DMS114 treated with DMSO at 0.1 percent for 48 hours (cell line): ENCODE measurements at regions not wholly inside any gene's neighbourhood (a gene's known extent, or its start where the extent isn't known, plus 50 kb on each side); places are given as distances from the start of the nearest gene placed in this dataset.
"Not testable (repeated sequence)": the region's sequence is repeated elsewhere in the genome, so short reads cannot be mapped to it uniquely, and the experiment has no call there.

Source experiments
- DNase-seq: peaks from one replicate; lab custom pipeline; 2025; ENCODE audit not compliant: unreplicated experiment; lab: John Stamatoyannopoulos, UW

- DNase-seq = no peak
These were observed 2205.8 kb upstream of the ACO1 start for GRCh38 chr9:30178610-30179009.

DNA sequence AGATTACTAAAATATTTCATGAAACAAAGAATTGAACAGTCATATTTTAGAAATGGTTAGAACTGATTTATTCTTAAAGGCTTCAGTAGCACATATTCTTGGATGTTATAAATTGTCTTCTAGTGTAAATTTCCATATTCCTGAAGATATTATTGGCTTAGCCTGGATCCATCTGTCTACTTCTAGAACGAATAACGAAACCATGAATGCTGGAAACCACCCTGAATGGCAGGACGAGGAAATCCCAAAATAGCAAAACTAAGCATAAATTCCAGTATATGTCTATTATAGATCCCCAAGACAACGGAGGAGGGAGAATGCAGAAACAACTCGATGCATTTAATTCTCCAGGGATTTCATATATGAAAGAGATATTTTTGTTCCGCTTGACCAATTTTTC, 2191.0 kb upstream of the ACO1 start:
- DNase-seq = no peak

- no peak for DNase-seq
These were observed 2187.5 kb upstream of the ACO1 start for GRCh38 chr9:30196941-30197340.

DNA sequence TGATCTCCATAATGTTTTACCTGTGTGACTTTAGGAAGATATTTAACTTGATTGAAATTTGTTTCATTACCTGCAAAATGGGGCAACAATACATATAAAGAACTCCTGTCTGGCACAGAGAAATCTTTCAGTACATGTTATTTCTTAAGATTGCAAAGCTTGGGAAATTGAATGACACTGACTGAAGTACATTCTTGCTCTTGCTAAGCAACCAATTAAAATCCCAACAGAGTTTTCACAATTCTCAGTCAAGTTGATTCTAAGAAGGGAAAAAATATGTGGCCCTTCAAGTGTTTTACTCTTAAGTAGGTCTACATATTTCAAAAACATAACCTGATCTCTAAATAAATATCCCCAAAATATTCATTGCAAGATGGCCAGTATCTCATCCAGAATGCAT, 2187.0 kb upstream of the ACO1 start:
- no peak for DNase-seq

- no peak for DNase-seq
These were observed 2186.5 kb upstream of the ACO1 start for GRCh38 chr9:30197954-30198353.

GRCh38 chr9:30198463-30199309, 2185.8 kb upstream of the ACO1 start:
- DNase-seq = no peak

GRCh38 chr9:30201024-30201423, 2183.4 kb upstream of the ACO1 start:
- no peak for DNase-seq

DNA sequence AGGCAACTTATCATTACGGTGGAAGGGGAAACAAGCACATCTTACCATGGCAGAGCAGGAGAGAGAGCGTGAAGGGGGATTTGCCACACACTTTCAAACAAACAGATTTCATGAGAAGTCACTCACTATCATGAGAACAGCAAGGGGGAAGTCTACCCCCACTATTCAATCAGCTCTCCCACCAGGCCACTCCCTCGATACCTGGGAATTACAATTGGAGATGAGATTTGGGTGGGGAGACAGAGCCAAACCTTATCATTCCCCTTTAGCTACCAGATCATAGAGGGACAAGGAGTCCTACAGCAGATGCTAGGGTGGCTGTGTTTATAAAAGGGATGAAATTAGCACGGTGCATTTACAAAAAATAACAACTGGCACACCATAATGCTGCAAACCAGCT, 2149.4 kb upstream of the ACO1 start:
- DNase-seq = no peak

GRCh38 chr9:30235564-30235963, 2148.9 kb upstream of the ACO1 start:
- no peak for DNase-seq

GRCh38 chr9:30239878-30240277, 2144.6 kb upstream of the ACO1 start:
- no peak for DNase-seq

DNA sequence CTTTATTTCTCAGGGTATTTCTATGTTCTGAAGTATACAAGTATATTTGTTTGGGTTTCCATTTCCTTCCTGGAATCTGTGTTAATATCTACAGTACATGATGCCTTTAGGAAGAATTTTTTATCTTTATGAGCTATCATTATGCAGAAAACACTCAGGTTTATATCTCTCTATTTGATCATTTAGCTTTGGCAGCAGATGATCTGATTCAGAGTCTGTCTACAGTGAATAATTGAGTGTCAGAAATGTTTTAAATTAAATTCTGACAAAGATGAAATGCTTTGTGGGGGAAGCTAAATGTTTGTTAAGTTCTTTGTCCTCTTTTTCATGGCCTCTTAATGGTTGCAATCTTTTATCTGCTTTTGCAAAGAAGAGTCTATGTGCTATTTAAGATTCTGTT, 2141.0 kb upstream of the ACO1 start:
- no peak for DNase-seq

DNA sequence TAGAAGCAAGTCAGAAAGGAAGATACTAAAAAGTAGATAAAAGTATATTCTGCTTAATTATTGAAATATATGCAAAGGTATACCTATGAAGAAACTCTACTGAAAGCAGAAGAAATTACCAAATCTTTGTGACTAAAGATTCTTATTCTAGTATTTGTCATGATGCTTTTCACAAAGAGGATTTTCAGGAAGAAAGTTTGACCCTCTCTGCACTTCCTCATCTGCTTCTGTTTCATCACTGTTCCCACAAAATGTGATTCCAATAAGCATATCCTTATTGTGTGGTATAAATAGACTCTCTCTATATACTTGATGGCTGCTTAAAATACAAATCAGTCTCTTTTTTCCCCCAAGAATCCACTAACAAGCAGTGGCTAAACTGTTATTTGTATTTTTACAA, 2139.6 kb upstream of the ACO1 start:
- no peak for DNase-seq

DNA sequence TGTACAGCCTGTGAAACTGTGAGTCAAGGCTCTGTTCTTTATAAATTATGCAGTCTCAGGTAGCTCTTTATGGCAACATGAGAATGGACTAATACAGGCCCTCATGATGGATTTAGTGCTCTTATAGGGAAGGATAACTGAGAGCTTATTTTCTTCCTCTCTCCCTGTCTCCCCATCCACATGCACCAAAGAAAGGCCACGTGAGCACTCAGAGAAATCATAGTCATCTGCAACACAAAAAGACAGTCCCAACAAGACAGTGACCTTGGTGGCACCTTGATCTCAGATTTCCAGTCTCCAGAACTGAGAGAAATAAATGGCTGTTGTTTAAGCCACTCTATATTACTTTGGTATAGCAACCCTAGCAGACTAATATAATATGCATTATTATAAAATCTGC, 2133.6 kb upstream of the ACO1 start:
- DNase-seq = no peak

DNA sequence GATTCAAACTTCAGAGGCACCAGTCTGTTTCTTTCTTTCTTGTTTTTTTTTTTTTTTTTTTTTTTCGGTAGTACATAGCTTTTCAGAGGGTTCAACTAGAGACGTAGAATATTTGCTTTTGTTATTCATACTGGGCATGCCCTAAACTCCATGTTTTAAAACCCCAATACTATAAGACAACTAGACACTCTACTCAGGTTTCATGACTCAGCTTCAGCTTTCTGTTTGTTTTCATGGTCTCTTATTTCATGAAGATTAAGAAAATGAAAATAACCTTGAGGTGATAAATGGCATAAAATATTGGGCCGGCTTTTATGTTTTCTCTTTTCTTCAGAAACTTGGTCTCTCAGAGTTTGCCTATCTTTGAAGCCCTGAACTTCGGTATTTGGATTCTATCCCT, 2126.3 kb upstream of the ACO1 start:
- DNase-seq = no peak

- DNase-seq = no peak
These were observed 2104.1 kb upstream of the ACO1 start for GRCh38 chr9:30280229-30280900.

DNA sequence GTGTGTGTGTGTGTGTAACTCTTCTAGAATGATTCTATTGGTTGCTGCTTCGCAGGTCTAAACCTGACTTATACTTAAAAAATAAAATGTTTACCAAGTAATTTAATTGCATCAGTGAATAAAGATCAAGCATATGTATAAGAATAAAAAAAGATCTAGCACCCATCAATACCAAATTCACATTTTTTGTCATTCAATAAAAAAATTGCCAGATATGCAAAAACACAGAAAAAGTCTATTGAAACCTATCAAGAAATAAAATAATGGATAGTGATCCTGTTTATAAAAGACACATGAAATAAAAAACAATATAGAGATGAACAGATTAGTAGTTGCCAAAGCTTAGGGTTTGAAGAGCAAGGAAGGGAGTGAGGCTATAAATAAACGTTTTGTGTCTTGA, 2095.0 kb upstream of the ACO1 start:
- no peak for DNase-seq

GRCh38 chr9:30292026-30292425, 2092.4 kb upstream of the ACO1 start:
- DNase-seq = not testable (repeated sequence)

DNA sequence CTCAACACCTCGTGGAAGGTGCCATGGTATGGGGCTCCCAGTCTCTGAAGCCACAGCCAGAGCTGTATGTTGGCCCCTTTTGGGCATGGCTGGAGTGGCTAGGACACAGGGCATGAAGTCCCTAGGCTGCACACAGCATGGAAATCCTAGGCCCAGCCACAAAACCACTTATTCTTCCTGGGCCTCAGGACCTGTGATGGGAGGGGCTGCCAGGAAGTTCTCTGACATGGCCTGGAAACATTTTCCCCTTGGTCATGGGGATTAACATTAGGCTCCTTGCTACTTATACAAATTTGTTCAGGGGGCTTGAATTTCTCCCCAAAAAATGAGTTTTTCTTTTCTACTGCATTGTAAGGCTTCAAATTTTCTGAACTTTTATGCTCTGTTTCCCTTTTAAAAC, 2091.2 kb upstream of the ACO1 start:
- DNase-seq = no peak

DNA sequence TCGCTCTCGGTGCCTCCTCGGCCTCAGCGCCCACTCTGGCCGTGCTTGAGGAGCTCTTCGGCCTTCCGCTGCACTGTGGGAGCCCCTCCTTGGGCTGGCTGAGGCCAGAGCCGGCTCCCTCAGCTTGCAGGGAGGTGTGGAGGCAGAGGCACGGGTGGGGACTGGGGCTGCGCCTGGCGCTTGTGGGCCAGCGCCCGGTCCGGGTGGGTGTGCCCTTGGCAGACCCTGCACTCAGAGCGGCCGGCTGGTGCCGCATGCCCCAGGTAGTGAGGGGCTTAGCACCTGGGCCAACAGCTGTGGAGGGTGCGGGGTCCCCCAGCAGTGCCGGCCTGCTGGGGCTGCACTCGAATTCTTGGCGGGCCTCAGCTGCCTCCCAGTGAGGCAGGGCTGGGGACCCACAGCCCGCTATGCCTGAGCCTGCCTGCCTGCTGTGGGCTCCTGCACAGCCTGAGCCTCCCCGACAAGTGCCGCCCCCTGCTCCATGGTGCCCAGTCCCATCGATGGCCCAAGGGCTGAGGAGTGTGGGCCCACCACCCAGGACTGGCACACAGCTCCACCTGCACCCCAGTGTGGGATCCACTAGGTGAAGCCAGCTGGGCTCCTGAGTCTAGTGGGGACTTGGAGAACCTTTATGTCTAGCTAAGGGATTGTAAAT, 2085.2 kb upstream of the ACO1 start:
- DNase-seq = no peak

GRCh38 chr9:30301271-30301963, 2083.0 kb upstream of the ACO1 start:
- no peak for DNase-seq

GRCh38 chr9:30310711-30311110, 2073.7 kb upstream of the ACO1 start:
- no peak for DNase-seq

DNA sequence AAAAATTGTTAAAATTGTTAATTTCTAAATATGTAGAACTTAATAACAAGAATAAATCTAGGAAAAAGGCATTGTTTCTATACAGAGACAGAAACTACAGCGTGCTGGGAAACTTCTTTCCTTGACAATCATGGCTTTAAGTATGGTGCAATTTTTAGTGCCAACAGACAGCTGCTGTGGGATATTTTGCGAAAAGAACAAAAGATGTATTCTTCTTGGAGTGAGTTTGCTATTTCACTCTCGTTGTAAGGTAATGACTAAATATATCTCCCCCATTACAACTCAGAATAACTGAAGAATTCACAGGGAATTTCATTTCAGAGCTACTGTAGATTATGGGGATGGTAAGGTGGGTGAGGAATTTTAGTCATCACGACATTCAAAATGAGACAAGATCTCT, 2055.0 kb upstream of the ACO1 start:
- DNase-seq = no peak
